Suprapubic skin (tissue), 3 donors: ENCODE measurements at regions not wholly inside any gene's neighbourhood (a gene's known extent, or its start where the extent isn't known, plus 50 kb on each side); places are given as distances from the start of the nearest gene placed in this dataset.

Experiments used
- POLR2A ChIP-seq, 2 donors: fragments of 450-650 bp; IDR thresholded peaks; one replicate each; pipeline ENCODE4 v1.6.1; 2017; ENCODE audit warnings: antibody characterized with exemption in 2 of 2, mild to moderate bottlenecking in 2 of 2, moderate library complexity in 2 of 2
- TF ChIP-seq, protein P1 (sequence below), 2 donors: fragments of 200-600 bp in 1 of 2; fragments of 450-650 bp in 1 of 2; sonication (generic) in 1 of 2; IDR thresholded peaks; one replicate each; pipeline ENCODE4 v1.5.1; 2016 to 2019; ENCODE audit warnings: antibody characterized with exemption in 2 of 2, mild to moderate bottlenecking in 1 of 2, moderate library complexity in 1 of 2

DNA sequence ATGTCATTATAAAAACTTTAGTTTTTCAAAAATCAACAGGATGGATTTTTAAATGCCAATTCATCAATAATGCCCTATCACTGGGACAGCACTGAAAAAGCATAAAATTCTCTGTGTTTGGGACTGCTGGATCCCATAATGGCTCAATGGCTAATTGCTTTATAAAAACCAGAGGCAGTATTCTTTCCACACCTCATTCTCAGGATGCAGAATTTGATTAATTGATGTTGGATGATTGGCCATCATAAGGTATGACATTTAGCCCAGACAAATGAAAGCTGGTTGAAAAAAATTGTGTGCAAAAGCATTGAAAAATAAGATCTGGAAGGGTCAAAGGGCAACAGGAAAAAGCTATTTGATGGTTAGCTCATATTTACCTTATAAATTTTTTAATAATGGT, 362.2 kb upstream of the SNX7 start:
- TF ChIP-seq POLR2A (IDR thresholded peaks at IDR 0.05): no peak
- TF ChIP-seq, protein P1, sequence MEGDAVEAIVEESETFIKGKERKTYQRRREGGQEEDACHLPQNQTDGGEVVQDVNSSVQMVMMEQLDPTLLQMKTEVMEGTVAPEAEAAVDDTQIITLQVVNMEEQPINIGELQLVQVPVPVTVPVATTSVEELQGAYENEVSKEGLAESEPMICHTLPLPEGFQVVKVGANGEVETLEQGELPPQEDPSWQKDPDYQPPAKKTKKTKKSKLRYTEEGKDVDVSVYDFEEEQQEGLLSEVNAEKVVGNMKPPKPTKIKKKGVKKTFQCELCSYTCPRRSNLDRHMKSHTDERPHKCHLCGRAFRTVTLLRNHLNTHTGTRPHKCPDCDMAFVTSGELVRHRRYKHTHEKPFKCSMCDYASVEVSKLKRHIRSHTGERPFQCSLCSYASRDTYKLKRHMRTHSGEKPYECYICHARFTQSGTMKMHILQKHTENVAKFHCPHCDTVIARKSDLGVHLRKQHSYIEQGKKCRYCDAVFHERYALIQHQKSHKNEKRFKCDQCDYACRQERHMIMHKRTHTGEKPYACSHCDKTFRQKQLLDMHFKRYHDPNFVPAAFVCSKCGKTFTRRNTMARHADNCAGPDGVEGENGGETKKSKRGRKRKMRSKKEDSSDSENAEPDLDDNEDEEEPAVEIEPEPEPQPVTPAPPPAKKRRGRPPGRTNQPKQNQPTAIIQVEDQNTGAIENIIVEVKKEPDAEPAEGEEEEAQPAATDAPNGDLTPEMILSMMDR (IDR thresholded peaks at IDR 0.05): no peak
